A549 (cell line): ENCODE measurements at regions not wholly inside any gene's neighbourhood (a gene's known extent, or its start where the extent isn't known, plus 50 kb on each side); places are given as distances from the start of the nearest gene placed in this dataset.

Experiments used
- CBX8 ChIP-seq: fragments of 200-600 bp; sonication (generic); IDR thresholded peaks from 2 replicates; pipeline ENCODE4 v1.6.1; 2016
- EP300 ChIP-seq, 2 experiments: fragments of >200 bp; sonication (Bioruptor Twin); formaldehyde crosslinking; IDR thresholded peaks; 2 replicates in 1 of 2; 3 replicates in 1 of 2; pipeline ENCODE4 v1.6.1; 2016 to 2017
- ESRRA ChIP-seq: fragments of 150-350 bp; IDR thresholded peaks from 2 replicates; pipeline ENCODE4 v1.6.1; 2014; ENCODE audit warnings: mild to moderate bottlenecking, low read length, borderline replicate concordance
- MYC ChIP-seq: IDR thresholded peaks from 2 replicates; pipeline ENCODE4 v1.6.1; 2012; ENCODE audit warnings: mild to moderate bottlenecking, inconsistent platforms, low read length, improper control_type of control experiment, borderline replicate concordance
- PBX3 ChIP-seq: IDR thresholded peaks from 2 replicates; pipeline ENCODE4 v1.6.1; 2012
- PHF8 ChIP-seq: fragments of 200-600 bp; sonication (generic); IDR thresholded peaks from 2 replicates; pipeline ENCODE4 v1.6.1; 2016; ENCODE audit warnings: low read depth, mild to moderate bottlenecking, antibody characterized with exemption, moderate library complexity, borderline replicate concordance
- RAD21 ChIP-seq, 2 experiments: fragments of >200 bp in 1 of 2; sonication (Bioruptor Twin) in 1 of 2; formaldehyde crosslinking in 1 of 2; IDR thresholded peaks in 1 of 2; conservative IDR thresholded peaks in 1 of 2; 2 replicates in 1 of 2; 3 replicates in 1 of 2; pipeline ENCODE4 v1.6.1; 2012 to 2018; ENCODE audit warnings: inconsistent platforms in 1 of 2
- SMC3 ChIP-seq: fragments of >200 bp; sonication (Bioruptor Twin); formaldehyde crosslinking; IDR thresholded peaks from 3 replicates; pipeline ENCODE4 v1.6.1; 2018; ENCODE audit warnings: inconsistent platforms
- TP53 ChIP-seq: fragments of 250-450 bp; sonication (Bioruptor Pico); IDR thresholded peaks from 2 replicates; pipeline ENCODE4 v1.5.0; 2021; ENCODE audit warnings: mild to moderate bottlenecking, moderate library complexity
- TF ChIP-seq, protein P1 (sequence below): fragments of 450-650 bp; IDR thresholded peaks from 2 replicates; pipeline ENCODE4 v1.6.1; 2014; ENCODE audit warnings: antibody characterized with exemption
- TF ChIP-seq, protein P2 (sequence below): fragments of >200 bp; sonication (Bioruptor Twin); formaldehyde crosslinking; IDR thresholded peaks from 3 replicates; pipeline ENCODE4 v1.5.1; 2016

DNA sequence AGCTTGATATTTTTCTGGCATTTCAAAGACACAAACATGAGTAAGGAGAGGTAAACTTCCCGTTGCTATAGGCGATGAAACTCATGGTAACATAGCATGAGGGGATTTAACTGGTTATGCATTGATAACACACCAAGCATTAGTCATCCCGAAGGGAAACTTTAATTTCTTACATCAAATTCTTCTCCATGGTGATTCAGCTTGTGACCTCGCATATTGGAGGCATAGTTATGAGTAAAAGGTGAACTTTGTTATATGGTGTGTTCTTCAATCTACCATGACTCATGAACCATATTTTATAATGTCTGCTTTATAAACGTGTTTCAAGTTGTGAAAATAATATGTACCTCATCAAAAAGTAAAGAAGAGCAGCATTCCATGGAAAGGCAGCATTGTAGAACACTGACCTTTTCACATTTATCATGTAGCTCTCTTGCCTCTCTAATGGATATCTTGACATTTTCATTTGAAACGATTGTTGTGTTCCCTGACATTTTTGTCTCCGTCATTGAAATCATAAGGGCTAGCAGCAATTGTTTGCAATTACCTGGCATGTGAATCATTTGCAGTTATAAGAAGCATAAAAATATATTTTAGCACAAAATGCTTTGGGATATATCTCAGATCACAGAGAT lies 491.8 kb downstream of the ANXA1 start:
- TF ChIP-seq PBX3: no peak
- no peak for TF ChIP-seq RAD21 (conservative IDR thresholded peaks at IDR 0.05 in 1 of 2, IDR thresholded peaks at IDR 0.05 in 1 of 2)
- TF ChIP-seq, protein P1, sequence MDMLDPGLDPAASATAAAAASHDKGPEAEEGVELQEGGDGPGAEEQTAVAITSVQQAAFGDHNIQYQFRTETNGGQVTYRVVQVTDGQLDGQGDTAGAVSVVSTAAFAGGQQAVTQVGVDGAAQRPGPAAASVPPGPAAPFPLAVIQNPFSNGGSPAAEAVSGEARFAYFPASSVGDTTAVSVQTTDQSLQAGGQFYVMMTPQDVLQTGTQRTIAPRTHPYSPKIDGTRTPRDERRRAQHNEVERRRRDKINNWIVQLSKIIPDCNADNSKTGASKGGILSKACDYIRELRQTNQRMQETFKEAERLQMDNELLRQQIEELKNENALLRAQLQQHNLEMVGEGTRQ: no peak
- no peak for TF ChIP-seq ESRRA
- TF ChIP-seq EP300 (IDR thresholded peaks at IDR 0.05): no peak
- TF ChIP-seq, protein P2, sequence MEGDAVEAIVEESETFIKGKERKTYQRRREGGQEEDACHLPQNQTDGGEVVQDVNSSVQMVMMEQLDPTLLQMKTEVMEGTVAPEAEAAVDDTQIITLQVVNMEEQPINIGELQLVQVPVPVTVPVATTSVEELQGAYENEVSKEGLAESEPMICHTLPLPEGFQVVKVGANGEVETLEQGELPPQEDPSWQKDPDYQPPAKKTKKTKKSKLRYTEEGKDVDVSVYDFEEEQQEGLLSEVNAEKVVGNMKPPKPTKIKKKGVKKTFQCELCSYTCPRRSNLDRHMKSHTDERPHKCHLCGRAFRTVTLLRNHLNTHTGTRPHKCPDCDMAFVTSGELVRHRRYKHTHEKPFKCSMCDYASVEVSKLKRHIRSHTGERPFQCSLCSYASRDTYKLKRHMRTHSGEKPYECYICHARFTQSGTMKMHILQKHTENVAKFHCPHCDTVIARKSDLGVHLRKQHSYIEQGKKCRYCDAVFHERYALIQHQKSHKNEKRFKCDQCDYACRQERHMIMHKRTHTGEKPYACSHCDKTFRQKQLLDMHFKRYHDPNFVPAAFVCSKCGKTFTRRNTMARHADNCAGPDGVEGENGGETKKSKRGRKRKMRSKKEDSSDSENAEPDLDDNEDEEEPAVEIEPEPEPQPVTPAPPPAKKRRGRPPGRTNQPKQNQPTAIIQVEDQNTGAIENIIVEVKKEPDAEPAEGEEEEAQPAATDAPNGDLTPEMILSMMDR: no peak
- TF ChIP-seq MYC: no peak
- no peak for TF ChIP-seq PHF8
- TF ChIP-seq CBX8: no peak
- no peak for TF ChIP-seq SMC3
- no peak for TF ChIP-seq TP53 (CRISPR knock-in tag)
